ENCODE measurements at regions not wholly inside any gene's neighbourhood (a gene's known extent, or its start where the extent isn't known, plus 50 kb on each side); places are given as distances from the start of the nearest gene placed in this dataset.

- no peaks in the 10 kb centered on the region for H3F3A ChIP-seq (replicated peaks; ENCODE audit: low read depth)
- H2AFZ ChIP-seq, result no peak overlapping the region
- no peak overlapping the region for H3K4me3 ChIP-seq
- no peaks in the 10 kb centered on the region; the same call in 1 of the 2 replicates for H4K20me1 ChIP-seq (replicated peaks; ENCODE audit: insufficient read depth)
- no peaks in the 10 kb centered on the region for H3K9me2 ChIP-seq (ENCODE audit: insufficient read depth)
- H3K27ac ChIP-seq (ENCODE audit: low read depth), result no peak overlapping the region
- Mint-ChIP-seq H3K27me3 (ENCODE audit: insufficient read depth, low read depth, poor library complexity) (peaks cover 27% of the 10 kb centered on the region), H3K36me3 (ENCODE audit: low read depth) (no peaks in the 10 kb centered on the region), H3K4me1 (peaks cover 23% of the 10 kb centered on the region), H3K4me3 (no peak overlapping the region), H3K27ac (no peak overlapping the region), H3K9me3 (no peaks in the 10 kb centered on the region)
- H3K36me3 ChIP-seq (ENCODE audit: insufficient read depth), result no peaks in the 10 kb centered on the region
- no peak overlapping the region for H3K4me2 ChIP-seq
- H3K27me3 ChIP-seq (ENCODE audit: insufficient read depth), result peaks cover 29% of the 10 kb centered on the region
- TF ChIP-seq ZNF331 (CRISPR knock-in tag; IDR thresholded peaks at IDR 0.05; ENCODE audit: low read depth), result no peak
- no peak for TF ChIP-seq REST (IDR thresholded peaks at IDR 0.05; ENCODE audit: unreplicated experiment)
- TF ChIP-seq NANOG (IDR thresholded peaks at IDR 0.05; ENCODE audit: borderline replicate concordance), result no peak
- TF ChIP-seq EZH2phosphoT487 (IDR thresholded peaks at IDR 0.05; ENCODE audit: unreplicated experiment), result no peak
- no peak for TF ChIP-seq CREB1 (CRISPR knock-in tag; IDR thresholded peaks at IDR 0.05; ENCODE audit: low read depth)
- TF ChIP-seq ZNF114 (CRISPR knock-in tag; IDR thresholded peaks at IDR 0.05), result no peak
- no peak for TF ChIP-seq CTCF (conservative IDR thresholded peaks at IDR 0.05; ENCODE audit: low read depth in 2 of 2)
- no peak for TF ChIP-seq ZNF462 (CRISPR knock-in tag; IDR thresholded peaks at IDR 0.05)
- no peak for TF ChIP-seq STAT1 (IDR thresholded peaks at IDR 0.05; ENCODE audit: unreplicated experiment)
- TF ChIP-seq POLR2AphosphoS5 (IDR thresholded peaks at IDR 0.05; ENCODE audit: low read depth), result no peak
- TF ChIP-seq ETS1 (IDR thresholded peaks at IDR 0.05), result no peak
- peaks cover 3% of the 10 kb centered on the region; the same call in 1 of the 2 replicates for H3K4me1 ChIP-seq (ENCODE audit: insufficient read depth)
- DNase-seq (ENCODE audit: low spot score), result no peak
- no peaks in the 10 kb centered on the region for H3K79me2 ChIP-seq (replicated peaks; ENCODE audit: insufficient read depth)
- no peak for ATAC-seq
Measured at GRCh38 chr11:115654792-115655191, 150.6 kb upstream of the CADM1 start.
